DMS53 (cell line): ENCODE measurements at regions not wholly inside any gene's neighbourhood (a gene's known extent, or its start where the extent isn't known, plus 50 kb on each side); places are given as distances from the start of the nearest gene placed in this dataset.
"Not testable (repeated sequence)": the region's sequence is repeated elsewhere in the genome, so short reads cannot be mapped to it uniquely, and the experiment has no call there.

Experiments used
- DNase-seq: peaks from one replicate; lab custom pipeline; 2025; lab: John Stamatoyannopoulos, UW

- no peak for DNase-seq
These were observed 103.8 kb upstream of the LANCL2 start for GRCh38 chr7:55261386-55261770.

- DNase-seq = not testable (repeated sequence)
These were observed 99.8 kb upstream of the LANCL2 start for GRCh38 chr7:55265328-55265727.

DNA sequence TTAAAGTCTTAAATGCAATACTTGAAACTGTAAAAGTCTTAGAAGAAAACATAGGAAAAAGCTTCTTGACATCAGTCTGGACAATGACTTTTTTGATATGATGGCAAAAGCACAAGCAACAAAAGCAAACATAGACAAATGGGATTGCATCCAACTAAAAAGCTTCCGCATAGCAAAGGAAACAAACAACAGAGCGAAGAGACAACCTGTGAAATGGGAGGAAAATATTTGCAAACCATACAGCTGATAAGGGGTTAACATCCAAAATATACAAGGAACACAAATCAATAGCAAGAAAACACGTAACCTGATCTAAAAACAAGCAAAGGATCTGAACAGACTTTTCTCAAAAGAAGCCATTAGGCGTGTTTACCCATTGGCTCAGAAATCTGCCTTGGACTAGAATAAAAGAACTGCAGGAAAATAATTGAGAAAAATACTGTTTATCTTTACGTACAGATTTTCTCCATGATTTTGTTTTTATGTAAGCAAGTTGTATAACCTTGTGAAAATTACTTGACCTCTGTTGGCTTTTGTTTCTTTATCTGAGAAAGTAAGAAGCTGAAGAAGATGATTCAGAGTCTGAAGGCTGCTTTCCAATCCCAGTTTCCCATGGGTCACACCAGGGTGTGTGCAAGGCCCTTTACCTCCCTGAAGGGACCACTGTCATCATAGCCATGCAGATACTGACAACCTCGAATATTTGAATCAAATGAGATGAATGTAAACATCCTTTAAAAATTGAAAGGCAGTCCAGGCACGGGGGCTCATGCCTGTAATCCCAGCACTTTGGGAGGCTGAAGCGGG lies 99.1 kb upstream of the LANCL2 start:
- DNase-seq = no peak

DNA sequence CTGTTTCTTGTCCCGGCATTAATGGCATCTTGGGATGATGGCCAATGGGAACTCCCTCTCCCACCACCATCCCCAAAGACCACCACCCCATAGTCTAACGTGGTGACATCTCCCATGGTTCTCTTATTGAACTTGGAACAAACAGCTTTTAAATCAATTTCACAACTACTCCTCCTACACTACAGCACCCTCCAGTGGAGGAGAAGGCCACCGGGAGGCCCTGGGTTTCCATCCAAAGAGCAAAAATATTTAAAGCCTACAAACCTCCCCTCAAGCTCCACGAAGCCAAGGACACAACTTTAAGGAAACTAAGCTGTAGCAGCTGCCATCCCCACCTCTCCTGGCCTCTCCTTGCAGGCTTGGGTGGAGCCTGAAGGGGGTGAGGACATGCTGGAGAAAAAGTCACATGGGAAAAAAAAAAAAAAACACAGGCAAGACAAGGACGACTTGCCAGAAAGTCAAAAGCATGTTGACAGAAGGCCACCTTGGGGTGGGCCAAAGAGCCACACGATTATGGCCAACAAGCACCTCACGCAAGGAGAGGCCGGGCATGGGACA lies 94.0 kb upstream of the LANCL2 start:
- peak; percentile 32 for DNase-seq

DNA sequence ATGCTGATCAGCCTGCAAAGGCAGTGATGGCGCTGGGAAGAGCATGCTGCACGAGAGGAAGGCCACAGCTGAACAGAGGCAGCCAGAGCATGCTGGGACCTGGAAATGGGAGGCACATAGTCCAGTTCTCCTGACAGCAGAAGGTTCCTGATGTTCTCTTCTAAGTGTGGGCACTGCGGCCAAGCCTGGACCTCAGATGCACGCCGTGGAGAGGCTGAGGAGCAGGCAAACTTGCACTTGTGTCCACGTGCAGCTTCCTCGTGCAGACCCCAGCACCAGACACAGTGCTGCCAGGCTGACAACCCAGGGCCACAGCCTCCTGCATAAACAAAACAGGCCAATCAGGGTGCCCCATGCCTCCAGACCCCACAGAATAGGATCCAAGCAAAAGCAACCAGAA lies 93.5 kb upstream of the LANCL2 start:
- DNase-seq = no peak

- no peak for DNase-seq
These were observed 92.8 kb upstream of the LANCL2 start for GRCh38 chr7:55272328-55272727.

- no peak for DNase-seq
These were observed 91.8 kb upstream of the LANCL2 start for GRCh38 chr7:55273186-55273980.

GRCh38 chr7:55274156-55274555 lies 91.0 kb upstream of the LANCL2 start:
- DNase-seq = no peak

- DNase-seq = no peak
These were observed 89.6 kb upstream of the LANCL2 start for GRCh38 chr7:55275291-55276200.

- no peak for DNase-seq
These were observed 88.4 kb upstream of the LANCL2 start for GRCh38 chr7:55276572-55277295.

DNA sequence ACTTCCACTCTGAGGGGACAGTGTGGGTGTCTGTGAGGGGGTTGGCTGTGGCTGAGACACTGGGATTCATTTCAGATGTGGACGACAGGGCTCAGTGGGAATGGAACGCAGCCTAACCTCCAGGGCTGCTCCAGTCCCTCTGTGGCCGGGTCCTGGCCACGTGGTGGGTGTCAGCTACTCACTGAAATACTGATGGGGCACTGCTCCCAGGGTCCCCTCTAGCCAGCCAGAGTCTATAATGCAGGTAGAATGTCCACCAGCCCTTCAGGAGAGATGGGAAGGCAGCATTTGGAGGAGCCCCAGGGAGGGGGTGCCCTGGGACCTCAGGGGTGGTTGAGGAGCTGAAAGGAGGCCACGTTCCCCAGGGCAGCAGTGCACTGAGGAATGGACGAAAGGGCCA lies 87.2 kb upstream of the LANCL2 start:
- no peak for DNase-seq

GRCh38 chr7:55278321-55278720 lies 86.8 kb upstream of the LANCL2 start:
- no peak for DNase-seq

GRCh38 chr7:55279080-55279845 lies 85.9 kb upstream of the LANCL2 start:
- no peak for DNase-seq

DNA sequence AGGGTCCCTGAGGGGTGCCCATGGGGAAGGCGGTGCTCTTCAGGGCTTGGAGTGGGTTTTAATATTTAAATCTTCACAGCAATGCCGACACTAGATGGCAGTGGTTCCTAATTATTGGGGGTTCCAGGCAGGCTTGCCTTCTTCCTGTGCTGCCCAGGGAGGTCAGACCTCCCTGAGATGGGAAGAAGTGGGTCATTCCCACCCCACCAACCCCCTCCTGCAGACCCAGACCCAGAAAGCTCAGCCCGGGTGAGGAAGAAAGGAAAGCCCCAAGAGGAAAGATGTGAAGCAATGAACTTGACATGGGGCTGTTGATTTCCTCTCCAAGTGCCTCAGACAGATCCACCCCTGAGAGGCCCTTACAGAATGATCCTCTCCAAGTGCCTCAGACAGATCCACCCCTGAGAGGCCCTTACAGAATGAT lies 85.1 kb upstream of the LANCL2 start:
- peak; percentile 84 for DNase-seq

- no peak for DNase-seq
These were observed 79.5 kb upstream of the LANCL2 start for GRCh38 chr7:55285665-55286064.

- no peak for DNase-seq
These were observed 78.5 kb upstream of the LANCL2 start for GRCh38 chr7:55286666-55287065.

GRCh38 chr7:55288070-55288824 lies 76.9 kb upstream of the LANCL2 start:
- no peak for DNase-seq

DNA sequence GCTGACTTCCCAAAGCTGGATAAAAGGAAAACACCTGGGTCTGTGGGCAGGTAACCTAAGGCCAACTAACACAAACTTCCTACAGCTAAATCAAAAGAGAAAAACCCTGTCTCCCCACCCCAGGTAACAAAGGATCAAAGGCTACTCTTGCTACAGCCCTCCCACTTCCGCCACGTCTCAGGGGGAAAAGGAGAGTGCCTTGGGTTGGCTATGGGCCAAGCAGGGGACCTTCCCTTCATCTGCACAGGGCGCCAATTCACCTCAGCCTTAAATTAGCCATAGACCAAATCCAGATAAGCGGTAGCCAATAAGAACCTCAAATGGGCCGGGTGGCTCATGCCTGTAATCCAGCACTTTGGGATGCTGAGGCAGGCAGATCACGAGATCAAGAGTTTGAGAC lies 69.1 kb upstream of the LANCL2 start:
- no peak for DNase-seq

GRCh38 chr7:55299273-55299967 lies 65.7 kb upstream of the LANCL2 start:
- DNase-seq = no peak
